ACC112 (cell line): ENCODE measurements at regions not wholly inside any gene's neighbourhood (a gene's known extent, or its start where the extent isn't known, plus 50 kb on each side); places are given as distances from the start of the nearest gene placed in this dataset.

Source experiments
- H2AFZ ChIP-seq: fragments of 200-600 bp; sonication (generic); one replicate; pipeline ENCODE4 v1.6.0; 2017; ENCODE audit warnings: antibody characterized with exemption, low read length; ENCODE audit not compliant: unreplicated experiment
- H3K27ac ChIP-seq: fragments of 200-600 bp; sonication (generic); 2 replicates; pipeline ENCODE4 v1.5.1; 2014; ENCODE audit warnings: low read depth, mild to moderate bottlenecking, antibody characterized with exemption, low read length, moderate library complexity
- H3K27me3 ChIP-seq: fragments of 200-600 bp; sonication (generic); 2 replicates; pipeline ENCODE4 v1.6.1; 2014; ENCODE audit warnings: mild to moderate bottlenecking, antibody characterized with exemption, low read length, moderate library complexity, mixed read lengths; ENCODE audit not compliant: insufficient read depth
- H3K36me3 ChIP-seq: fragments of 200-600 bp; sonication (generic); 2 replicates; pipeline ENCODE4 v1.6.1; 2016; ENCODE audit warnings: mild to moderate bottlenecking, antibody characterized with exemption, low read length, moderate library complexity, mixed read lengths; ENCODE audit not compliant: insufficient read depth
- H3K4me1 ChIP-seq: fragments of 200-600 bp; sonication (generic); one replicate; pipeline ENCODE4 v1.6.1; 2016; ENCODE audit warnings: low read length, mixed read lengths; ENCODE audit not compliant: insufficient read depth, unreplicated experiment, control insufficient read depth
- H3K4me3 ChIP-seq: fragments of 200-600 bp; sonication (generic); 2 replicates; pipeline ENCODE4 v1.5.1; 2014; ENCODE audit warnings: mild to moderate bottlenecking, low read depth, low read length
- H3K79me2 ChIP-seq: fragments of 200-600 bp; sonication (generic); one replicate; pipeline ENCODE4 v1.6.0; 2016; ENCODE audit warnings: low read length; ENCODE audit not compliant: control insufficient read depth, unreplicated experiment, insufficient read depth

- Histone ChIP-seq H3K79me2 (peaks cover 2% of the 10 kb centered on the region), H3K36me3 (no peaks in the 10 kb centered on the region), H2AFZ (no peak overlapping the region), H3K4me1 (peaks cover 54% of the 10 kb centered on the region), H3K4me3 (no peak overlapping the region), H3K27ac (peak overlapping the region; percentile 100), H3K27me3 (no peaks in the 10 kb centered on the region)
Observed at GRCh38 chr4:13891544-13891939, 264.0 kb upstream of the BOD1L1 start.

GRCh38 chr4:13892739-13893105 lies 265.2 kb upstream of the BOD1L1 start:
- Histone ChIP-seq H2AFZ (peak overlapping the region; percentile 16), H3K27me3 (no peaks in the 10 kb centered on the region), H3K4me1 (peaks cover 48% of the 10 kb centered on the region), H3K4me3 (peak overlapping the region; percentile 43), H3K79me2 (peaks cover 2% of the 10 kb centered on the region), H3K27ac (peak overlapping the region; percentile 100), H3K36me3 (no peaks in the 10 kb centered on the region)

- H3K4me1 ChIP-seq = peaks cover 46% of the 10 kb centered on the region
- H2AFZ ChIP-seq = no peak overlapping the region
- no peaks in the 10 kb centered on the region for H3K36me3 ChIP-seq
- H3K79me2 ChIP-seq = peaks cover 2% of the 10 kb centered on the region
- peak overlapping the region; percentile 100 for H3K27ac ChIP-seq
- H3K27me3 ChIP-seq = no peaks in the 10 kb centered on the region
- H3K4me3 ChIP-seq = peak overlapping the region; percentile 16; the same call in 1 of the 2 replicates
Observed at GRCh38 chr4:13893211-13893610, 265.7 kb upstream of the BOD1L1 start.

GRCh38 chr4:13893987-13894386 lies 266.5 kb upstream of the BOD1L1 start:
- Histone ChIP-seq H3K4me1 (peaks cover 39% of the 10 kb centered on the region), H3K79me2 (peaks cover 2% of the 10 kb centered on the region), H2AFZ (peak overlapping the region; percentile 58), H3K27ac (peak overlapping the region; percentile 100), H3K27me3 (no peaks in the 10 kb centered on the region), H3K4me3 (no peak overlapping the region), H3K36me3 (no peaks in the 10 kb centered on the region)

GRCh38 chr4:13900780-13901179 lies 273.3 kb upstream of the BOD1L1 start:
- H3K79me2 ChIP-seq = no peaks in the 10 kb centered on the region
- H3K36me3 ChIP-seq = no peaks in the 10 kb centered on the region
- H3K27me3 ChIP-seq = no peaks in the 10 kb centered on the region
- no peak overlapping the region for H3K27ac ChIP-seq
- H2AFZ ChIP-seq = no peak overlapping the region
- peaks cover 43% of the 10 kb centered on the region for H3K4me1 ChIP-seq
- no peak overlapping the region for H3K4me3 ChIP-seq

- Histone ChIP-seq H3K27me3 (no peaks in the 10 kb centered on the region), H3K4me3 (no peak overlapping the region), H3K36me3 (no peaks in the 10 kb centered on the region), H3K4me1 (peaks cover 57% of the 10 kb centered on the region), H2AFZ (no peak overlapping the region), H3K79me2 (no peaks in the 10 kb centered on the region), H3K27ac (peak overlapping the region; percentile 99)
Observed at GRCh38 chr4:13902146-13902545, 274.6 kb upstream of the BOD1L1 start.

- peak overlapping the region; percentile 99 for H3K27ac ChIP-seq
- no peaks in the 10 kb centered on the region for H3K27me3 ChIP-seq
- H2AFZ ChIP-seq = no peak overlapping the region
- no peaks in the 10 kb centered on the region for H3K36me3 ChIP-seq
- H3K4me3 ChIP-seq = no peak overlapping the region
- peaks cover 63% of the 10 kb centered on the region for H3K4me1 ChIP-seq
- no peaks in the 10 kb centered on the region for H3K79me2 ChIP-seq
Observed at GRCh38 chr4:13903061-13903460, 275.5 kb upstream of the BOD1L1 start.

- Histone ChIP-seq H3K79me2 (no peaks in the 10 kb centered on the region), H3K27me3 (no peaks in the 10 kb centered on the region), H3K4me1 (peaks cover 70% of the 10 kb centered on the region), H3K27ac (peak overlapping the region; percentile 99), H3K4me3 (no peak overlapping the region), H2AFZ (no peak overlapping the region), H3K36me3 (peaks cover 6% of the 10 kb centered on the region)
Observed at GRCh38 chr4:13903901-13904300, 276.4 kb upstream of the BOD1L1 start.

GRCh38 chr4:13905543-13905942 lies 278.0 kb upstream of the BOD1L1 start:
- H3K36me3 ChIP-seq = peaks cover 9% of the 10 kb centered on the region
- H2AFZ ChIP-seq = no peak overlapping the region
- H3K4me1 ChIP-seq = peaks cover 70% of the 10 kb centered on the region
- no peaks in the 10 kb centered on the region for H3K79me2 ChIP-seq
- no peaks in the 10 kb centered on the region for H3K27me3 ChIP-seq
- peak overlapping the region; percentile 99 for H3K27ac ChIP-seq
- H3K4me3 ChIP-seq = peak overlapping the region; percentile 2; the same call in 1 of the 2 replicates

- peaks cover 9% of the 10 kb centered on the region for H3K36me3 ChIP-seq
- no peak overlapping the region for H2AFZ ChIP-seq
- H3K79me2 ChIP-seq = no peaks in the 10 kb centered on the region
- no peaks in the 10 kb centered on the region for H3K27me3 ChIP-seq
- peaks cover 67% of the 10 kb centered on the region for H3K4me1 ChIP-seq
- no peak overlapping the region for H3K4me3 ChIP-seq
- H3K27ac ChIP-seq = peak overlapping the region; percentile 99
Observed at GRCh38 chr4:13906727-13907126, 279.2 kb upstream of the BOD1L1 start.

- H3K4me3 ChIP-seq = no peak overlapping the region
- peaks cover 67% of the 10 kb centered on the region for H3K4me1 ChIP-seq
- H3K27ac ChIP-seq = peak overlapping the region; percentile 99
- H2AFZ ChIP-seq = no peak overlapping the region
- peaks cover 9% of the 10 kb centered on the region for H3K36me3 ChIP-seq
- no peaks in the 10 kb centered on the region for H3K27me3 ChIP-seq
- no peaks in the 10 kb centered on the region for H3K79me2 ChIP-seq
Observed at GRCh38 chr4:13907255-13907751, 279.8 kb upstream of the BOD1L1 start.
